GM19035 (cell line): ENCODE measurements at regions not wholly inside any gene's neighbourhood (a gene's known extent, or its start where the extent isn't known, plus 50 kb on each side); places are given as distances from the start of the nearest gene placed in this dataset.

Experiments
- ATAC-seq: cut with Tn5 transposase; IDR thresholded peaks from one replicate; pipeline ENCODE4 v1.9.1; 2021; ENCODE audit not compliant: unreplicated experiment

DNA sequence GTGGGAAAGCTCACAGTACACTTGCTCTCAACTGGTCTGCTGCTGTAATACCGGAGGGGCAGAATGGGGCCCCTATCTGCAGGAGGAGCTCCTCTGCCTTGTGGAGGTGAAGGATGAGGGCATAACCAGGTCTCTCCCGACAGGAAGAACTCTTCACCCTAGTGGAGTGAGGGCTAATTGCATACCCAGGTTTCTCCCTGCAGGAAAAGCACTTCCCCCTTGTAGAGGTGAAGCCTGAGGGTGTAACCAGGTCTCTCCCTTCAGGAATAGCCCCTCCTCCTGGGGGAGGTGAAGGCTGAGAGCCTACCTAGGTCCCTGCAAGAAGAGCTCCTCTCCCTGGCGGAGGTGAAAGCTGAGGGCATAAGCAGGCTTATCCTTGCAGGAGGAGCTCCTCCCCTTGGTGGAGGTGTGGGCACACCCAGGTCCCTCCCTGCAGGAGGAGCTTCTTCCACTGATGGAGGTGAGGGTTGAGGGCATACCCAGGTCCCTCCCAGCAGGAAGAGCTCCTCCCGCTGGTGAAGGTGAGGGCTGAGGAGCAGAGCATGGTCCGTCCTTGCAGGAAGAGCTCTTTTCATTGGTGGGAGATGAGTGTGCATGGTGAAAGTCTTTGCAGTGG is 954.1 kb downstream of the NLGN4Y start:
- ATAC-seq, result no peak

DNA sequence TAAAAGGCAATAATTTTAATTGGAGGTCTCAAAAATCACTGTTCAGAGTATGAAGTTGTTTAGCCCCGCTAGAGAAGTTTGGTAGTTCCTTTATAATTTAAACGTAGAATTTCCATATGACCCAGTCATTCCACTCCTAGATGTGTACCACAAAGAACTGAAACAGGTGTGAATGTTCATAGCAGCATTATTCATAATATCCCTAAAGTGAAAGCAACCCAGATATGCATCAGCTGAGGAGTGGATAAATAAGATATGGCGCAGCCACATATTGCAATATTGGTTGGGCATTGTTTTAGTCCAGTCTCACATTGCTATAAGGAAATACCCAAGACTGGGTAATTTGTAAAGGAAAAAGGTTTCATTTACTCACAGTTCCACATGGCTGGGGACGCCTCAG is 976.2 kb downstream of the NLGN4Y start:
- ATAC-seq, result no peak

DNA sequence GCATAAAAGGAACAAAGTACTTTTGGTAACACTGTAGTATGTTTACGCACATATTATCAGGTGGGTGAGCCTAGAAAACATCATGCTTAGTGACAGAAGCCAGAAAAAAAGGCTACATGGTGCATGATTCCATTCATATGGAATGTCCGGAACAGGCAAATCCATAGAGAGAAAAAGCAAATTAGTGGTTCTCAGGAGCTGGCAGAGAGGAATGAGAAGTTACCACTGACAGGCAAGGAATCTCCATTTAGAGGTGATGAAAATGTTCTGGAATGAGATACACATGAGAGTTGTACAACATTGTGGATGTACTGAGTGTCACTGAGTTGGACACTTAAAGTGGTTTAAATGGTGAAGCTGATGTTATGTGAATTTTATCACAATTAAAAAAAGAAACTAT is 976.9 kb downstream of the NLGN4Y start:
- ATAC-seq, result no peak

DNA sequence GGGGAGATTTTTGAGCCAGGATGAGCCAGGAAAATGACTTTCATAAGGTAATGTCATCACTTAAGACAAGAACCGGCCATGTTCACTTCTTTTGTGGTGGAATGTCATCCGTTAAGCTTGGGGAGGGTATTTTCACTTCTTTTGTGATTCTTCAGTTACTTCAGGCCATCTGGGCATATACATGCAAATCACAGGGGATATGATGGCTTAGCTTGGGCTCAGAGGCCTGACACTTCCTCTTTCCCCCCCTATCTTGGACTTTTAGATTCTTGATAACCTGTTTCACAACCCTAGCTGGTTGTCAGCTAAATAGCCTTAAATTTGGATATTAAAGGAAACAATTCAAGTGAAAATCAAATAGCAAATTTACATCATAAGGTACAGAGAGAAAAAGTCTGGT is 986.0 kb downstream of the NLGN4Y start:
- no peak for ATAC-seq

DNA sequence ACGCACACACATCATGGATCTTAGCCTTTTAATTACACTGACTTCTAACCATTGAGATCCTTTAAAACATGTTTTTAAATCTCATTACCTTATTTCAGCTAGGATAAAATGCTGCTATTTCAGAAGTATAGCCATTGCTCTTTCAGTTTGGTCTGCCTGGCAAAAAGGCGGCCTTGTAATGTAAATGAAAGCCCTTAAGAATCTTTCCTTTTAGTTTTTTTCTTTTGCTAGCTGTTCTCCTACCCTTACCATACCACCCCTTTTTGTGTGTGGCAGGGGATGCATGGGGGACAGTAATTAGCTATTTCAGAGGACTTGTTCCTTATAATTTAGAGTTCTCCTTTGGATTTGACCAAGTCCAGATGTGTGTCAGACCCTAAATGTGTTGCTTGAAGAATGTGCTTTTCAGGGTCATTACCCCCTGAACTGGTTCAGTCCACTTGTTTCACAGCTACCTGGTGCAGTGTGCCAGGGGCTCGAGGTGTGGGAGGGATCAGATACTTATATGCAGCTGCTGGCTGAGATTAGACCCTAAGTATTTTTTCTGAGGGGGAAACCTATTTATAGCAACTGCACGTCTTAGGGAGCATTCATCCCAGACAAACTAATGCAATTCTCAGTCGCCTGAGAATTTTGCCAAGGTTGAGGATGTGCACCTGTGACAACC is 986.8 kb downstream of the NLGN4Y start:
- ATAC-seq, result no peak

DNA sequence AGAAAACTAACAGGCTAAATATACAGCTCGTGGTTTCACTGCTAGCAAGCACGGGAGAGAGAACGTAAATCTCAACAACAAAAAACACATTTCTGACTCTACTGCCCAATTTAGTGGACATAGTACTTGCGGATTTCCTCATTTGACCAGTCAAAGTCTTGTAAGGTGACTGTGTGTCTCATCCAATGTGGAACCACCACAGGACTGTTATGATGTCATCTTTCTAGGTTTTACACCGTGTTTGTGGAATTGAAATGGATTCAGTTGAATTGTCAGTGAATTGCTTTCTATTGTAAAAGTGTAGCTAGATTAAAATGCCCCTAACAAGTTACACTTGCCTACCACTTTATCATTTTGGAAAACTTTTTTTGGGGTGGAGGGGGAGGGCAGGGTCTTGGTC is 1010.8 kb downstream of the NLGN4Y start:
- ATAC-seq, result no peak

DNA sequence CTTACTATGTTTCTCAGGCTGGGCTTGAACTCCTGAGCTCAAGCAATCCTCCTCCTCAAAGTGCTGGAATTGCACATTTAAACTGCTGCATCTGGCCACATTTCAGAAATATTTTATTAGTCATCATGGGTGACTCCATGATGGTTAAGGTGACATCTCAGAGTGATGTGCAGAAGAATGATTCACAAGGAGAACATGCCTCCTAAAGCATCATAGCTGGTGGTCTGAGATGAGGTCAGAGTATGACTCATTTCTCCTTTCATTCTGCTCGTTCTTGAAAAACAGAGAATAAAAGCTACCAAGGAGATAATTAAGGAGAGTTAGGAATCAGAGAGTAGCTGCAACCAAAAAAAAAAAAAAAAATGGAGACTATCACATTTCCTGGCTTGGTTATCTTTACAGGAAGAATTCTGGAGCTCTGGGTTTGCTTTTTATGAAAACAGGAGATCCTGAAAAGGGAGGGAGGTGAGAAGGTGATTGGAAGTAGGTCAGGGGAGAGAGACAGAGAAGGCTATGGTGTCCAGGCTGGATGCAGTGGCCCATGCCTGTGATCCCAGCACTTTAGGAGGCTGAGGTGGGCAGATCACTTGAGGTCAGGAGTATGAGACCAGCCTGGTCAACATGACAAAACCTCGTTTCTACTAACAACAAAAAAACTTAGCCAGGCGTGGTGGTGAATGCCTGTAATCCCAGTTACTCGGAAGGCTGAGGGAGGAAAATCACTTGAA is 1011.6 kb downstream of the NLGN4Y start:
- ATAC-seq, result no peak

DNA sequence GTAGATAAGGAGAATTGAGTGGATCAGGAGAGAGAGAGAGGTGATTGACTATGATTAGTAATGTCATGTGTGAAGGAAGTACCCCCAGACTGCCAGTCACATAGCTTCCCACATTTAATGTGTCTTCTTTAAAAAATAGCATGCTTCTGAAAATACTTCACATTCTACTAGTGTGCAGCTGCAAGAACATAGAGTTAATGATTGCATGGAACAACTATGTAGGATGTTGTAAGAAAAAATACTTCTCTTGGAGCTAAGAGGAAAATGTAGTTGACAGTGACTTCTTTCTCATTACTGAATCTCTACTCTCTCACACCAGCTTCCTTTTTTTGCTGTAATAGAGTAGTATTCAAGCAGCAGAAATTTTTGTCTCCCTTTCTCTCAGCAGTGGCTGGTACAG is 1016.2 kb downstream of the NLGN4Y start:
- ATAC-seq, result no peak

DNA sequence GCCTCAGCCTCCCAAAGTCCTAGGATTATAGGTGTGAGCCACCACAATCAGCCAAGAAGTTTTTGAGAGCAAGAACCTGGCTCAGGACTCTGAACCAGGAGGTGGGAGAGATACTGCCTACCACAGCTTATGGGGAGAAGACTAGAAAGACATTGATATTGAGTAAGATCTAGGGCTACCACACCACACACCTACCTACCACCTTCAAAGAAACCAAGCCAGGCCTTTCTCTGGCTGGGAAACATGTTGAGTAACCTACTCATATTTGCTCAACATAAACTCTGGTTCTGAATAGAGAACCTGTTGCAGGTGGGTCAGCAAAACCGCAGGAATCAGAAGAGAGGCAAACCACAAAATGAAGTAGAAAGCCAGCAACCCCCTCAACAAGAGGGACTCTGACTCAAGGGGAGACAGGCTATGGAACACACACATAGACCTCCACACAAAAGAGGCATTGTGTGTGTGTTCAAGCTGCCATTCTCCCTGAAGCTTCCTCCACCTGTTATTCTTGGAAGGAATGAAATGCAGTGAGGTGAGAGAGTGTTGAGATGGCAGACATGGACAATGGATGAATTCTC is 1021.9 kb downstream of the NLGN4Y start:
- no peak for ATAC-seq

DNA sequence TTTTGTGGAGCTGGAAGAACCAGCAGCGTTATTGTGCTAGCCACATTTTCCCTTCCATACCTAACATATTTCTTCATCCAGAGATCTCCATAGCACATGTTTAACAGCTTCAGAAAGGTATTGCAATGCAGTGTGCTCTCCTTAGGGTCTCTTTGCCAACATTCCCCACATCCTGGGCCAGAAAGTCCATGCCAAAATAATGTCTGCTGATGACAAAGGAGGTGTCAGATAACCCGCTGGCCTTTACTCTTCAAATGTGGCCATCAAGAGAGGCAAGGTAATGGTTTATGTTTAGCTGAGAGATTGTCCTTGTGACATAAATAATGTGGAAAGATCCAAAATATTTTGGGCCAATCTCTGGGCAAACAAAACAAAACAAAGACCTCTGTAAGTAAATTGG is 1027.7 kb downstream of the NLGN4Y start:
- ATAC-seq, result no peak

DNA sequence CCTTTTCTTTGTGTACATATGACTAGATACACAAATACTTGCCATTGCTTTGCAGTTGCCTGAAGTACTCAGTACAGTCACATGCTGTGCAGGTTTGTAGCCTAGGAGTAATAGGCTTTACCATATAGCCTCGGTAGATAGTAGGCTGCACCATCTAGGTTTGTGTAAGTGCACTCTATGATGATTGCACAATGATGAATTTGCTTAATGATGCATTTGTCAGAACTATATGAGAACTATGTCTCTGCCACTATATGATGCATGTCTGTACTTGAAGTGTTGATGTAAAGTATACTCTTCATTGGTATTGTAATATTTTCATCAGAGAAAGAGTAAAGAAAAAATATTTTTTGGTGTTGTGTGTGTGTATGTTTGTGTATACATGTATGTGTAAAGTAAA is 1030.7 kb downstream of the NLGN4Y start:
- no peak for ATAC-seq

DNA sequence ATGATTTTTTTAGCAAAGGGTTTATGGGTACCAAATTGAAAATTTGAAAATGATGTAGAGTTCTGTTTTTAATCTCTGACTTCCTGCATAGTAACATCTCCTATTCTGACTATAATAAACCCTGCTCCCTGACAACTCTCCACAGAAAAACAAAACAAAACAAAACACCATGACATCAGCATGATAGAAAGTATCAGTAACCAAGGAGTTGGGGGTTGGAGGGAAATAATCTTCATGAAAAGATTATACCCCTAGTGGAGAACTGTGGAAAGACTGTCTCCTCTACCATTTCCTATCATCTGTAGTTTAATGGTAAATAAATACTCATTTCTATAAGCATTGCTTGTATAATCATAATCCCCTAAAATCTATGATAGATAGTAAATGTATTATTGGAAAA is 1034.8 kb downstream of the NLGN4Y start:
- no peak for ATAC-seq

DNA sequence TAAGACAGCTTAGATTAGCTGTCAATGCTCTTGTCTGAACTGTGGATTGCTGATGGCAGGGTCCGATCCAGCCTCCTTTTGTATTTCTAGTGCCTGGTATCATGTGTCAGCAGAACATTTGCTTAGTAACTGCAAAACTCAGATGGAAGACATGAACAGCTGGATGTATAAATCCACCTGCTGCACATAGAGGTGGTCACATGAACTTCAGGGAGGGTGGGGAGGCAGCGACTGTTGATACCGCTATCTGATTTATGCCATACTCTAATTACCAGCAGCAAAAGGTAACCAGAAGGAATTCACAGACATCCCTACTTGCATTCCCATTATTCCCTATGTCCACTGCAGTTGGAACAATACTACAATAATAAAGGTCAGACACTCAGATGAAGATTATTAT is 1036.5 kb downstream of the NLGN4Y start:
- no peak for ATAC-seq

DNA sequence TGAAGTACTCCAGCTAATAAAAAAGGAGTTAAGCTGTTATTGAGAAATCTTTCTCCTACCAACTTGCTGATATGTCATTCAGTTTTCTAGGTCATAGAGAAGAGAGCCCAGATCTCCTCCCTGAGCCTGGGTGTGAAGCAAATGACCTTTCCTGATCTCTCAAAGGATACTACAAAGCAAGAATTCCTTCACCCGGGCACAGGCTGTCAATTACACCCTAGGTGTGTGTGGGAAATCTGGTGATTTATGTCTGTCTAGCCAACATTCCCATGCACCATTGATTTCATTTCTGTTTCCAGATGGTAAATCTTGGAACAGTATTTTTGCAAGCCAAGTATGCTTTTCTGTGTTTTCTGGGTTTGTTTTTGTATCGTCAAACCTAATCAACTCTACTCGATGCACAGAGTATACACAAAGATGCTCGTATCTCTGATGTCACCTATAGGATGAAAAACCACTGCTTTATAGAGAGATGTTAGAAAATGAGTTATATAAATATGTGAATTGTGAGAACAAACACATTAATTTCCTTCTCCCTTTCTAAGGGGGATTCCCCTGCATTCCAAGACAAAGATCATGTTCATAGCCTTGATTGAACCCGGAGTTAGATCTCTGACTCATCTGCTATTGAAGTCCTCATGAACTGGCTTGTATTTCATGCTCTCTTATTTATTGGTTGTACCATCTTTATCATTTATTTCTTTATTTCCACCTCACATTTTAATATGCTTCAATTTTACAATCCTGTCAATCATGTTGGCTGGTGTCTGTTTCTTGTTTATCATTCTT is 1037.4 kb downstream of the NLGN4Y start:
- ATAC-seq, result no peak

DNA sequence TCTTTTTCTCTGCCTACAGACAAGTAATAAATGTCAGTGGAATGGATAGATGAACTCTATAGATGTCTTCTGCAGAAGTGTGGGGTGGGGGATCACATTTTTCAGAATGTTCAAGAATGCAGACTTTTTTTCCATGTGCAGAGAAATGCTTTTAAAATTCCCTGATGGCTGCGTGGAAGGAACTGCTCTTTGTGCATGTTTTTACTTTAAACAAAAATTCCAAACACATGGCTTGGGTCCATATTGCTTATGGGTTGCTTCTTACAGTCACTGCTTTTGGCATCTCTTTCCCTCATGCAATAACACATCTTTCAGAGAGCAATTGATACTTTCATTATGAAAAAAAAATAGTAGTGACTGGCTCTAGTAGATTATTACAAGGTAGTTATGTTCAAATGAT is 1053.6 kb downstream of the NLGN4Y start:
- ATAC-seq, result no peak

DNA sequence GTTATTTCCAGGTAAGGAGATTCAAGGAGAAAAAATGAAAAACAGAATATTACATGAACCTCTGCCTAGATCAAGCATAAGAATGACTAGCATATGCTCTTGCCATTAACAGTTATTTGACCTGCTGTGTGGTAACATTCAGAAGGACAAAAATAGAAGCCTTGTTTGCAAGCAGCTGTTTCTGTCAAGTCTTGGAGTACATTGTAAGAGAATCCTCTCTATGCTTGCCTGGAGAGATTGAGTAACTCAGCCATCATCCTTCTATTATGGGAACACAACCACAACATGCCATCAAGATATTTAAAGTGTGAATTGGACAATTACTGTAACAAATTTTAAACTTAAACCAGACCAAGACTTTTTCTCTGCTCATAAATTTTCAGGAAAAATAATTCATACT is 1054.4 kb downstream of the NLGN4Y start:
- ATAC-seq, result no peak

DNA sequence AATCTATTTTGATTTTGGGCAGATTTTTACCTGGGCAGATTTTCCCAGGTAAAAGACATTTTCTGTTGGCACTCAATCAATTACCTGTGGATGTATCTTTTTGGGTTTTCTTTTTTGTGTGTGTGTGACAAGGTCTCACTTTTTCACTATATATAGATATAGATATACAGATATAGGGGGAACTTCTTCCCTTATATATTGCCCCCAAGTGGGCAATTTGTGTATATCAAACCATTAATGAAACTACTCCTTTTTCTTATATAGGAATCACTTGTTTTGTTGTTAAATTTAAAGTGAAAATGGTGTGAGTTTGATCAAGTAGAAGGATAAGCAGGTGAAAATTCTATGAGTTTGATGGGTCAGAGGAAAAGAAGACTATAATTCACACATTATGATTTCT is 1054.9 kb downstream of the NLGN4Y start:
- ATAC-seq, result no peak

DNA sequence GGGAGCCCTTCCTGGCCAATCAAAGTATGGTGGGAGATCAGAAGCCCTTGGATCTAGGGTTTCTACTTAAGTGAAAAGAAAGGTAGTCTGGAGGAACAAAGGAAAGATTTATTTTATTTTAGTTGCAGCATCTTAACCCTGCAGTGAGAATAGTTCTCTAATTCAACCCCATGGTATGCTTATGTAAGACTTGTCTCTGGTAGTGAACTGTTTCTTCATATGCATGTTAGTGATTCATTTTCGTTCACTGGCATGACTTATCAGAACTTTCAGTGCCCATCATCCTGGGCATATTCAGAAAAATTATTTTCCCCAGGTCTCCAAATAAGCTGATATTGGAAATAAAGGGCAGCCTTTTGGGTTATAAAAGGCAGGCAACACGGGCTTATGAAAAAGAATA is 1058.8 kb downstream of the NLGN4Y start:
- no peak for ATAC-seq

DNA sequence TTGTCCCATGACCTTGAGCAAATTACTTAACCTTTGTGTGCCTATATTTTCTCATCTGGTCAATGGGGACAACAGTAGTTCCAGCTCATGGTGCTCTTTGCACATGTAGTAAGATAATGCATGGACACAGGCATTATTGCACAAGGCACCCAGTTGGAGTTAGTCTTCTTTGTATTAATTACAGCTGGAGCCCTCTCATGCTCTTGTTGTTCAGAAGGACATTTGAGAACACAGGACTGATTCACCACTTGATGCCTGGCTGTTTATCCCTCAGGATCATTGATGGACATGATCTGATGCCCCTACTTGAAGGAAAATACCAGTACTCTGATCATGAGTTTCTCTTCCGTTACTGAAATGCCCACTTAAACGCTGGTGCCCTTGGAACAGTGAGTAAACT is 1068.6 kb downstream of the NLGN4Y start:
- ATAC-seq, result no peak

DNA sequence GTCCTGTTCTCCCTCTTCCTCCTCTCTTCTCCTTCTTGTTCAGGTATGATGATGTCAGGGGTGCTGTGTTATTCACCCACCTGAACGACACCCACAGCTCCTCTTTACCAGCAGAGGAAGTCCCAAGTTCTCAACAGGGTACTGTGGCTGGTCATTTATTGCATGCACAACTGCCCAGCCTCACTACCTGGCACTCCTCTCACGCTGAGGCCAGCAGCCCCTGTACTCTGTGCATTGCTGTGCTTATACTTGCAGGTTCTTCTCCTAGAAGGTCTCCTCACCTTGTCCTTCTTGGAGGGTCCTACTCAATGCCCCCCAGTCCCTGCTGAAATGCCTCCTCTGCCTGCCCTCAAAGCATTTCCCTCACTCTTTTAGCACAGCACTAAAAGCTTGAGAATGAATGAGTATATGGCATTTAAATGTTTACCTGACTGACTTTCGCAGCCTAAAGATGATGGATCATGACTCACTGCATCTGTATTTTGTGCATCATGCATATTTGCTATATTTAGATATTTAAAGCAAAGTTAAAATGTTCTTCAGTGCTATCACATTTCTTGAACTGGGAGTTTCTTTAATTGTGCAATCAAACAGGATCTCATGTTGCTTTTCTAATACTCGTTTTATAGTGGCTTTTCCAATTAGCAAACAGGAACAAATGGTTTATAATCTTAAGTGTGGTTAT is 1069.3 kb downstream of the NLGN4Y start:
- ATAC-seq, result no peak

DNA sequence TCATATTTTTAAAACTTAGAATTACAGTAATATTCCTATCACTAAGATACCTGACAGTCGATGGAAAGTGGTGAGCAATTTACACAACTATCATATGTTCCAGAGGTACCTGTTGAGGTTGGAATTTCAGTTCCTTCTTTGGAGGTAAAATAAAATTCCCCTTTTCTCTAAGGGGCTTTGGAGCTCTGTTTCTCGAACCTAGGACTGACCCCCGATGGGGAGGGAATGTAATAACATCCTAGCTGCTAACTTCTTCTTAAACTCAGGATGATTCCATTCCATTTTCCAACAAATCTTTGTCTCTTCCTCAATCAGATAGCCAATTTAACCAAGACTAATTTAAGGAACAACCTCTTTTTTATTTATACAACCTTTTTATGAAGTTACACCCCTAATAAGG is 1069.8 kb downstream of the NLGN4Y start:
- no peak for ATAC-seq
